GM19035 (cell line): ENCODE measurements at regions not wholly inside any gene's neighbourhood (a gene's known extent, or its start where the extent isn't known, plus 50 kb on each side); places are given as distances from the start of the nearest gene placed in this dataset.
"Not testable (repeated sequence)": the region's sequence is repeated elsewhere in the genome, so short reads cannot be mapped to it uniquely, and the experiment has no call there.

ENCODE experiments used
- ATAC-seq: cut with Tn5 transposase; IDR thresholded peaks from one replicate; pipeline ENCODE4 v1.9.1; 2021; ENCODE audit not compliant: unreplicated experiment

GRCh38 chr4:154035341-154035740, 246.5 kb upstream of the SFRP2 start:
- no peak for ATAC-seq

DNA sequence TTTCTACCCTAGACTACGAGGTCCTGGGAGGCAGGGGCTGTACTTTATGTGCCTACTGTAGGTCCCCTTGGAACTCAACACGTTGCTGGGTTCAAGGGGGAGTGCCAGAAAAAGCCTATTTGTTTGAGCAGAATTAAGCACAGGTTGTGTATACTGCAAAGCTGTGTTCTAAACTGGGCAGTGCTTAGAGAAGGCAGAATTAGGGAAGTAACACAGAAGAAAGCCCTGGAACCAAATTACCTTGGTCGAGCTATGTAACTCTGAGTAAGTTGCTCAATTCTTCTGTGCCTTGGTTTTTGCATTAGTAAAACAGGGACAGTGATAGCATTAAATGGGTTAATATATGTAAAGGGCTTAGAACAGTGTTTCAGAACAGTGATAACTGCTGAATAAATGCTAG, 245.0 kb upstream of the SFRP2 start:
- ATAC-seq: no peak

- no peak for ATAC-seq
Measured at GRCh38 chr4:154032914-154033313, 244.0 kb upstream of the SFRP2 start.

- no peak for ATAC-seq
Measured at GRCh38 chr4:154030746-154031145, 241.9 kb upstream of the SFRP2 start.

DNA sequence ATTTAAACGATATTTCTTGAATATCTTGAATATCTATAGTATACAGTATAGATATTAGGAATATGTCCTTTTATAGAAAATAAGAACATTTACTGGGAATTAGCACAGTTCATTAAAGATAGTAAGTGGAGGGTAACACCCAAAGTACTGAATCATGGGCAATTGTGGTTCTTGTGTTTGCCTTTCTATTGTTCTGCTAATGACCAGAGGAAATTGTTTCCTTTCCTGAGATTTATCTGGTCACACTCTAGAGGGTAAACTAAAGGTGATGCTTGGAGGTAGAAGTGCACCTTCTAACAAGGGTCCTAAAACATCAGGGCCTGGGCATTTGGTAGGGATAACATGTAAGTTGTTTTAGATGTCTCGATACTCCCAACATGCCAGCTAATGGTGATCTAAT, 241.3 kb upstream of the SFRP2 start:
- ATAC-seq: no peak

GRCh38 chr4:154029171-154029570, 240.3 kb upstream of the SFRP2 start:
- no peak for ATAC-seq

- no peak for ATAC-seq
Measured at GRCh38 chr4:154025110-154025509, 236.2 kb upstream of the SFRP2 start.

GRCh38 chr4:154024097-154024694, 235.3 kb upstream of the SFRP2 start:
- no peak for ATAC-seq

- ATAC-seq: not testable (repeated sequence)
Measured at GRCh38 chr4:154023671-154024070, 234.8 kb upstream of the SFRP2 start.

DNA sequence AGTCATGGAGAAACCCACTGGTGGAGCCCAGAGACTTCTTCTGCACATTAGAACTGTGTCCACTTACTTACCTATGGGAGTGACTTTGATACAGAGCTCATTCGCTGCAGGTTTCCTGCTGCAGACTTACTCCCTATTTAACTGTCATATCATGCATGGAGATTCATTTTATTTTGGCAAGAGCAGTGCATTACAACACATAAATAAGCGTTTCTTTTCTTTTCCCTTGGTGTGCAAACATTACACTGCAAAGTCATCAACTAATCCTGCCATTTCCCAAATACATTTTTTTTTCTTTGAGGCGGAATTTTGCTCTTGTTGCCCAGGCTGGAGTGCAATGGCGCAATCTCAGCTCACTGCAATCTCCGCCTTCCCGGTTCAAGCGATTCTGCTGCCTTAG, 230.9 kb upstream of the SFRP2 start:
- ATAC-seq: no peak

GRCh38 chr4:154018659-154019058, 229.8 kb upstream of the SFRP2 start:
- ATAC-seq: no peak

GRCh38 chr4:154015578-154015977, 226.7 kb upstream of the SFRP2 start:
- ATAC-seq: no peak

DNA sequence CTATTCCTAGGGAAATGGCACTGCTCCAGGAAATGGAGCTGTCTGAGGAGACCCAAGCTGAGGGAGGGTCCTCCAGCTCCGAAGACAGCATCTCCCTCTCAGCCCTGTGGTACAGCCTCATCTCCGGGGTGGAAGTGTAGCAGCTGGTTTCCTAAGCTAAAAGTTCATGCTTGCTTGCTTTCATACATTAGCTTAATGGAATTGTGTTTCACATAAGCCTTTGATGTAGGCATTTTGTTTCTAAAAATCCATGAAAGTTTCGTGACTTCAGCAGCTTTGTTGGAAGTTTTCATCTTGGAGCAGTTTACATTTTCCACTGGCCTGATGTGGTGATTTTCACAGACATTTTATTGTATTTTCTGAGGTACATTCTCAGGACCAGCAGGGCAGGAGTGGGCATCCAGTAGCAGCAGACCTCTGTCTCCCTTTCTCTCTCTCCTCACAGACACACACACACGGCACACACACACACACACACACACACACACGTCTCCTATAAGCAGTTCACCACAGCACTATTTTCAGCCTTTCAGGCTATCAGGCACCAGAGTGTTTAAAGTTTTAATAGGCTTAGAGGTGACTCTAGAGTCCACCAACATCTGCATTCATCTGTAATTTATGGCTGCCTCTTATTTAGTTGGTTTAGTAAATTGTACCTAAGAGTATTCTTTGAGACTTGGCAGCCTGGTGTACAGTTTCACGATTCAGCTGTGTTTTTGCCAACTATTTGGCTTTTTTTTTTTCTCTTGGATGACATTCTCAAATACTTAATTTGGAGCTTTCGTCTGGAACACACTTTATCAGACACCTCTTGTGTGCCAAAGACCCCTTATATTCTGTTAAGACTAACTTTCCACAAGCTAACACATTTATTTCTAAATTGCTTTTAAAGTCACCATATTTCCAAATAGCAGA, 225.8 kb upstream of the SFRP2 start:
- no peak for ATAC-seq

GRCh38 chr4:154013576-154013975, 224.7 kb upstream of the SFRP2 start:
- ATAC-seq: no peak

GRCh38 chr4:154010371-154010770, 221.5 kb upstream of the SFRP2 start:
- ATAC-seq: no peak

DNA sequence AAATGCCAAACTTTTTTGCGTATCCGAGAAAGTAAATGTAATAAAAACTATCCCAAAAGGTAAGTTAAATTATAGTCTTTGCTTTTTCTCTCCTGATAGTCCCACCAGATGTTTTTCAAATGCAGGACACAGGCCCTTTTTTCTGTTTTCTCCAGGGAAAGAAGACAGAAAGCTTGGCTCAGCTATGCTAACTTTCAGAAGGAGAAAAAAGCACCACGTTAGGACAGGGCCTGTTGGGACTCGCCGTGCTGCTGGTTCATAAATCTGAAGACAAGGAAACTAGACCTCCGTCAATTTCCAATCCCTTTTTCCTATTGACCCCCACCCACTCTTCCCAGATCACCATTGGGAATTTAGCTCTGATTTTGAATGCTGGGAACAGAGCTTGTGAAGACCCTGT, 220.9 kb upstream of the SFRP2 start:
- no peak for ATAC-seq

DNA sequence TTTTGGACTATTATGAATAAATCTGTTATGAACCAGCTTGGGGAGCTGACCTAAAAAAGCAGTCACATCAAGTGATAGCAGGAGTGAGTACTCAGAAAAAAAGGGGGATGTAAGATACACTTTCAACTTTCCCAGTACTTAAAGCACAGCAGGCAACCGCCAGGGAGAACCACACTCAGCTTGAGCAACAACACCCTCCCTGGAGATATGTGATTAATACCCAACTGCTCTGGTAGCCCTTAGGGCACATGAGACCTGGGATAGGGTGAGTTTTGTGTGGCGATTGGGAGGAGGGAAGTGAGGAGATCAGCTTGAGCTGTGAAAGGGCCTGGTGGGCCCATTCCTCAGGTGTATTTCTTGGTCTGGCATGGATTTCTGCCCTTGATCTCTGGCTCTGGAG, 220.3 kb upstream of the SFRP2 start:
- no peak for ATAC-seq

DNA sequence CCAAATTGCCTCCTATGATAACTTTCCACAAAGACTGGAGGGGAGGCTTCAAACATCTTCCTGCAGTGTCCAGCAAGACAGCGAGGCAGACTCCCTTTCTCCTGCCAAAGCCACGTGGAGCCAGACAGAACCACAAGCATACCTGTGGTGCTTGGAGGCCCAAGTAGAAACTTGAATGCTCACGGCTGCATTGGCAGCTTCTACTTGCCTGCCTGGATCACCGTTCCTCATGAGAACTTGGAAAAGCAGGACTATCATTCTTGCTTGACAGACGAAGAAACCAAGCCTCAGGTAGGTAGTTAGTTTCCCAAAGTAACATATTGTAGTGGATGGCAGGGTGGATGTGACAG, 216.3 kb upstream of the SFRP2 start:
- no peak for ATAC-seq

DNA sequence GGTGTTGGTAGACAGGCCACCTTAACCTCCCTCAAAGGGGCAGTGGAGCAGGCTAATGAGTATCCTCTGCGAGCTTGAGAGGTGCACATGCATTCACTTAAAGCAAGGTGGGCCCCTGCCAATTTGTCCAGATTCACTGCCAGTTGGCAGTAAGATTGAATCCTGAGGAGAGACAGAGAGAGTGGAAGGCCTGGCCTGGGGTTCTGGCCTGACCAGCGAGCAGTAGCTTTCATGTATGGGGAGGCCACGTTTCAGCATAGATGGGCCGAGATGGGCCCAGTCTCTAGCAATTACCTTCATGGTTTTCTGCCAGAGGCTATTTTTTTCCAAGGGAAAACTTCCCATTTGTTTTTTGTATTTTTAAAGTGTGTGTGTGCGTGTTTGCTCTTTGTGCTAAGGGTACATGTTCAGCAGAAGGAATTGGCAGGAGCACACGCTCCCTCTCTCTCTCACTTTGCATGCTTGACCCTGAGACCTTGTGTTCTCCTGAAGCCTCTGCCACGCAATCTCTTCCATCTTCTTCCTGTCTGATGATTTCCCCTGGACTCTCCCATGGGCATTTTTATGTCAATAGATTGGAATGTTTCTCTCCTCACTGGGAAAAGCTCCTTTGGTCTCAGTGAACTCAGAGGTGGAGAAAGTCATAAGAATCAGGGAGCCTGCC, 215.8 kb upstream of the SFRP2 start:
- ATAC-seq: no peak

- ATAC-seq: no peak
Measured at GRCh38 chr4:154004016-154004415, 215.1 kb upstream of the SFRP2 start.

DNA sequence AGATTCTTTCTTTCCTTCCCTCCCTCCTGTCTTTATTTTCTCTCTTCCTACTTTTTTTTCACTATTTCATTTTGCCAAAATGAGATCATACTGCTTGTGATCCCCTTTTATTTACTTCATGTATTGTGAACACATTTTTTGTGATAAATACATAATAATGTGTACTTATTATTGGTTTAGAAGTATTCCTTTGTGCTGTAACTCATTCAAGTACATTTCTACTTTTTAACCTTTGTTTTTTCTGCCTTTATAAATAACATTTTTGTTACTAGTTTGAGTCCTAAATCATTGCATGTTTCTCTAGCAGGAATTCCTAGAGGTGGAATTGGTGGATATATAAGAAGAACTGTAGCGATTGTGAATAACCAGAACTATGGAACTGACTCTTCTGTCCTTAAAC, 214.5 kb upstream of the SFRP2 start:
- no peak for ATAC-seq

DNA sequence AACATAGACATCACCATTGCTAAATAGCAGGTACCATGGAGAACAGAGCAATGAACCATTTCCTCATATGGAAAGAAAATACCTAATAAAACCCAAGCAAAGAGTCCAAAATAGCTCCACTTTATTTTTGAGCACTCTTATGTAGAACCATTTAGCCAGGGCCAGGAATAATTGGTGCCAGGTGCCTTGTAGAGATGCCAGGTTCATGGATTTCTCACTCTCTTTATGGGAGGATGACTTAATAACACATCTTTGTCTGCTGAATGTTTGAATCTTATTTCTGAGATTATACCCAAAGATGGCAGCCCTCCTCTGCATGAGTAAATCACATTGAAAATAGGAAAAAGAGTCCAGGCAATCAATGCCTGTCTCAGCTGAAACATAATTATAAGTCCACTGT, 212.3 kb upstream of the SFRP2 start:
- no peak for ATAC-seq
